Right lobe of liver (tissue), 6 donors: ENCODE measurements at regions not wholly inside any gene's neighbourhood (a gene's known extent, or its start where the extent isn't known, plus 50 kb on each side); places are given as distances from the start of the nearest gene placed in this dataset.
"Not testable (repeated sequence)": the region's sequence is repeated elsewhere in the genome, so short reads cannot be mapped to it uniquely, and the experiment has no call there.

Experiments used
- ATAC-seq, 4 donors: fragments of 200-7000 bp; cut with Tn5 transposase; one replicate each; pipeline ENCODE4 v1.9.1; 2020; ENCODE audit warnings: mild to moderate bottlenecking in 4 of 4, moderate library complexity in 4 of 4
- DNase-seq, 3 donors: peaks; one replicate each; pipeline ENCODE4 v3.0.0-alpha.2; 2020
- H3K27ac ChIP-seq, 3 donors: fragments of 200-600 bp; one replicate each; pipeline ENCODE4 v1.8.0; 2022
- H3K27me3 ChIP-seq, 2 donors: fragments of 200-600 bp; one replicate each; pipeline ENCODE4 v1.8.0; 2022
- H3K36me3 ChIP-seq, 4 donors: fragments of 200-600 bp; sonication (generic) in 1 of 4; one replicate each; pipeline versions ENCODE4 v1.5.1 to v1.8.0; 2017 to 2022; ENCODE audit warnings: control low read depth in 1 of 4
- H3K4me1 ChIP-seq, 4 donors: fragments of 200-600 bp; sonication (generic) in 1 of 4; one replicate each; pipeline versions ENCODE4 v1.5.1 to v1.8.0; 2017 to 2022; ENCODE audit warnings: control low read depth in 1 of 4
- H3K4me3 ChIP-seq, 3 donors: fragments of 200-600 bp; one replicate each; pipeline ENCODE4 v1.8.0; 2022
- H3K9me3 ChIP-seq, 4 donors: fragments of 200-600 bp; sonication (generic) in 1 of 4; one replicate each; pipeline versions ENCODE4 v1.5.1 to v1.8.0; 2017 to 2022; ENCODE audit warnings: control low read depth in 1 of 4
- POLR2A ChIP-seq: fragments of 450-650 bp; IDR thresholded peaks from one replicate; pipeline ENCODE4 v1.6.1; 2017; ENCODE audit warnings: antibody characterized with exemption, mild to moderate bottlenecking
- WGBS: methylation state at CpG from one replicate; pipeline ENCODE4 v1.1.6; 2018; ENCODE audit warnings: low coverage, low lambda C conversion rate; ENCODE audit not compliant: insufficient coverage; ENCODE audit errors: missing lambda C conversion rate; 5-methylcytosine and 5-hydroxymethylcytosine counted together
- intact Hi-C, 2 donors: fragments of 100-400 bp; cut with DNase I; formaldehyde crosslinking; loops; one replicate each; pipeline versions ENCODE4 v1.11.2 to v1.14.1; 2022
- TF ChIP-seq, protein P1 (sequence below), 4 donors: fragments of 200-600 bp in 3 of 4; fragments of 450-650 bp in 1 of 4; IDR thresholded peaks; one replicate each; pipeline versions ENCODE4 v1.5.1 to v1.8.0; 2016 to 2022; ENCODE audit warnings: antibody characterized with exemption in 4 of 4, mild to moderate bottlenecking in 2 of 4
- donor health status: DM: no; HTN: yes; CAD: no.
- donor health status: DM: no; HTN: no; CAD: no.
- donor health status: DM: no; HTN: no; CAD: no.
- donor health status: DM: no; HTN: yes; CAD: no.
- donor health status: DM: no; HTN: yes; CAD: no.

DNA sequence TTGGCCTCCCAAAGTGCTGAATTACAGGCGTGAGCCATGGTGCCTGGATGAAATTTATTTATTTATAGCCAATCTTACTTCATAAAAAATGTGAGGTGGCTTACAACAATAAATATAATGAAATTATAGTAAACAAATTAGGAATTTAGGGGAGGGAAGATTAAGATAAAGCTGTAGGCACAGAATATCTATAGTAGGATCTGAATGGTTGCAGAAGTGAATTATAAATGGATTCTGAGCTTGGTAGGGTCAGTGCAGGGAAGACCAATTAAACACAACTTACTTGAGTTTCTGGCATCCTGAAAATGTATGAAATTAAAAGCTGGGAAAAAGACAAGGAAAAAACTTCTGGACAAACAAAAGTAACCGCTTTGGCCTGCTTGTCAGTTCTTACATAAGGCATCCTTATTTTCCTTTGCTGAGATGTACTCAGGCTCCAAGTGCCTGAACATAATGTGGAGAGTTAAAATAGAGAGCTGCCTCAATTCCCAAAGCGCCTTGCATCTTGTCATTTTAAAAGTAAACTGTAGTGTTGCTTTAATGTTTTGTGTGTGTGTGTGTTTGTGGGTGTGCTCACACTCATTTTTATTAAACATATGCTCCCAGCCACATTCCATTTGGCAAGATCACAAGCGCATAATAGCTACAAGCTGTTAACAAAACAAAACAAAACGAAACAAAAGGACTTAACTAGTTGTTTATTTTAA, 247.3 kb downstream of the S1PR1 start:
- Histone ChIP-seq H3K9me3 (no peaks in the 10 kb centered on the region), H3K4me3 (no peak overlapping the region), H3K27ac (no peak overlapping the region), H3K27me3 (no peaks in the 10 kb centered on the region), H3K4me1 (no peaks in the 10 kb centered on the region), H3K36me3 (no peaks in the 10 kb centered on the region)
- intact Hi-C loops = no loop called here
- no peak for DNase-seq
- TF ChIP-seq, protein P1, sequence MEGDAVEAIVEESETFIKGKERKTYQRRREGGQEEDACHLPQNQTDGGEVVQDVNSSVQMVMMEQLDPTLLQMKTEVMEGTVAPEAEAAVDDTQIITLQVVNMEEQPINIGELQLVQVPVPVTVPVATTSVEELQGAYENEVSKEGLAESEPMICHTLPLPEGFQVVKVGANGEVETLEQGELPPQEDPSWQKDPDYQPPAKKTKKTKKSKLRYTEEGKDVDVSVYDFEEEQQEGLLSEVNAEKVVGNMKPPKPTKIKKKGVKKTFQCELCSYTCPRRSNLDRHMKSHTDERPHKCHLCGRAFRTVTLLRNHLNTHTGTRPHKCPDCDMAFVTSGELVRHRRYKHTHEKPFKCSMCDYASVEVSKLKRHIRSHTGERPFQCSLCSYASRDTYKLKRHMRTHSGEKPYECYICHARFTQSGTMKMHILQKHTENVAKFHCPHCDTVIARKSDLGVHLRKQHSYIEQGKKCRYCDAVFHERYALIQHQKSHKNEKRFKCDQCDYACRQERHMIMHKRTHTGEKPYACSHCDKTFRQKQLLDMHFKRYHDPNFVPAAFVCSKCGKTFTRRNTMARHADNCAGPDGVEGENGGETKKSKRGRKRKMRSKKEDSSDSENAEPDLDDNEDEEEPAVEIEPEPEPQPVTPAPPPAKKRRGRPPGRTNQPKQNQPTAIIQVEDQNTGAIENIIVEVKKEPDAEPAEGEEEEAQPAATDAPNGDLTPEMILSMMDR (IDR thresholded peaks at IDR 0.05) = no peak
- no peak for TF ChIP-seq POLR2A
- no peak for ATAC-seq
- WGBS = 47% methylated on average over 5 of the region's 5 CpGs

DNA sequence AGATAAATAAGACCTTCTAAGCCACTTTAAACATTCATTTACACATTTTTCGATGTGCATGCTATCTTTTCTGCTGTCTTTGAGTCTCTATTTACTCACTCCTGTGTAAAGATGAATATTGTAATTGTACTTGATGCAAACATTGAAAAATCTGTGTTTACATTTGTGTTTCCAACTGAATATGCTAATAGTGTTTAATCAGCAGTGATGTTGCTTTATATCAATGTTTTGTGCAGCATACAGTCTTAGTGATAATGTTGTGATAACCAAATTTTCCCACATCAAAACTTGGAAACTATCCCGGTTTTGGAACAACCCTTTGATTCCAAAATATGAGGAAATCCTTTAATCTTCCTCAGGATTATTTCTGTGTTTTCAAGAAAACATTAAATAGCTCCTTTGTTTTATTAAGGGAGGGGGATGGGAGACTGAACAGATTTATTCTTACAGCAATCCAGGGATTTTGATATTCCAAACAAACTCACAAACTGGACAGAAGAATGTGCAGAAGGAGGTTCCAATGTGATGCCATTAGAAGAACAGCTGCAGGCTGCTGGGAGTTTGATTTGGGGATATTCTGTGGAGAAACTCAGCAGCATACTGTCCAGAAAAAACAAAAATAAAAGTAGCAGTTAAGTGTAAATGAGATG, 248.0 kb downstream of the S1PR1 start:
- no peak for TF ChIP-seq POLR2A
- TF ChIP-seq, protein P1 (IDR thresholded peaks at IDR 0.05) = no peak
- Histone ChIP-seq H3K27ac (no peak overlapping the region), H3K27me3 (no peaks in the 10 kb centered on the region), H3K9me3 (no peaks in the 10 kb centered on the region), H3K4me1 (no peaks in the 10 kb centered on the region), H3K36me3 (no peaks in the 10 kb centered on the region), H3K4me3 (no peak overlapping the region)
- DNase-seq = no peak
- intact Hi-C loops = no loop called here
- 24% methylated on average over 2 of the region's 2 CpGs for WGBS
- ATAC-seq = no peak

DNA sequence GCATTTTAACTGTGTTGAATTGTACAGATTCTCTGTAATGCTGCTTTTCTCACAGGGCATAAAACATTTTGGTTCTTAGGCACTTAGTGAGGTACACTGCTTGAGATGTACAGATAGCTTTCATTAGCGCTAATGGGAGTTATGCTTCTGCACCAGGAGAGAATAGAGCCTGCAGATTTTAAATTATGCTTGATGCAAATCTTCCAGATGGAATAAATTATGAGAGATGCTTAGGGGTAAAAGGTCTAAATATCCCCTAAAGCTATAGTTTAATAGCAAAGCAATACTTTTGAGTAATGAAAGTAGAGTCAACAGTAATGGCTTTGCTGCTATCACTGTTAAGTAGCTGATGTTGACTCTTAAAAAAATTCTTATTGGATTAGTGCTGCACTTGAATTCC, 248.9 kb downstream of the S1PR1 start:
- Histone ChIP-seq H3K27me3 (no peaks in the 10 kb centered on the region), H3K4me1 (no peaks in the 10 kb centered on the region), H3K4me3 (no peak overlapping the region), H3K9me3 (no peaks in the 10 kb centered on the region), H3K27ac (no peak overlapping the region), H3K36me3 (no peaks in the 10 kb centered on the region)
- ATAC-seq = no peak
- no peak for TF ChIP-seq POLR2A
- TF ChIP-seq, protein P1 (IDR thresholded peaks at IDR 0.05) = no peak
- WGBS = 0% methylated on average over 1 of the region's 1 CpG
- intact Hi-C loops = no loop called here
- no peak for DNase-seq

DNA sequence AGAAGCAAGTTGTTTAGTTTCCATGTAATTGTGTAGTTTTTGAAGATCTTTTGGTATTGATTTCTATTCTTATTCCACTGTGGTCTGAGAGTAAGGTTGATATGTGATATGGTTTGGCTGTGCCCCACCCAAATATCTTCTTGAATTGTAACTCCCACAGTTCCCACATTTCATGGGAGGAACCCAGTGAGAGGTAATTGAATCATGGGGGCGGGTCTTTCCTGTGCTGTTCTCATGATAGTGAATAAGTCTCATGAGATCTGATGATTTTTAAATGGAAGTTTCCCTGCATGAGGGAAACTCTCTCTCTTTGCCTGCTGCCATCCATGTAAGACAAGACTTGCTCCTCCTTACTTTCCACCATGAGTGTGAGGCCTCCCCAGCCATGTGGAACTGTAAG, 255.3 kb downstream of the S1PR1 start:
- intact Hi-C loops = not testable (repeated sequence)
- WGBS = 50% methylated on average over 1 of the region's 1 CpG

DNA sequence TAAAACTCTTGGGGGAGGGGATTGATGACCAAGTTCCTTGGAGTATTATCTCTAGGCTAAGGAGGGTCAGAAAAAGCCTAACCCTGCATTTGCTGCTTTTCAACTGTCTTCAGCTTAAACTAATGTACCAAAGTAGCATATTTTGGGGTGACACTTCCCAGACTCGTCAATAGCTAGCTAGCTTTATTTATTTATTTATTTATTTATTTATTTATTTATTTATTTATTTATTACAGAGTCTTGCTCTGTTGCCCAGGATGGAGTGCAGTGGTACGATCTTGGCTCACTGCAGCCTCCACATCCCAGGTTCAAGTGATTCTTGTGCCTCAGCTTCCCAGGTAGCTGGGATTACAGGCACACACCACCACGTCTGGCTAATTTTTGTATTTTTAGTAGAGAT, 257.1 kb downstream of the S1PR1 start:
- H3K27ac ChIP-seq, intact Hi-C loops, H3K27me3 ChIP-seq, DNase-seq, ATAC-seq, H3K36me3 ChIP-seq, H3K4me3 ChIP-seq, H3K4me1 ChIP-seq, H3K9me3 ChIP-seq: not testable (repeated sequence)
- 46% methylated on average over 2 of the region's 3 CpGs for WGBS

More for the DNA sequence above, 255.3 kb downstream of the S1PR1 start:
- ATAC-seq, H3K4me1 ChIP-seq, H3K27me3 ChIP-seq, H3K36me3 ChIP-seq, H3K4me3 ChIP-seq, H3K9me3 ChIP-seq, H3K27ac ChIP-seq, DNase-seq: not testable (repeated sequence)
